GM21447 (cell line): ENCODE measurements at regions not wholly inside any gene's neighbourhood (a gene's known extent, or its start where the extent isn't known, plus 50 kb on each side); places are given as distances from the start of the nearest gene placed in this dataset.
A peak's percentile ranks its signal among the peaks of the same experiment; 100 is the strongest.

Experiments
- ATAC-seq: cut with Tn5 transposase; IDR thresholded peaks from one replicate; pipeline ENCODE4 v1.9.1; 2021; ENCODE audit not compliant: unreplicated experiment

DNA sequence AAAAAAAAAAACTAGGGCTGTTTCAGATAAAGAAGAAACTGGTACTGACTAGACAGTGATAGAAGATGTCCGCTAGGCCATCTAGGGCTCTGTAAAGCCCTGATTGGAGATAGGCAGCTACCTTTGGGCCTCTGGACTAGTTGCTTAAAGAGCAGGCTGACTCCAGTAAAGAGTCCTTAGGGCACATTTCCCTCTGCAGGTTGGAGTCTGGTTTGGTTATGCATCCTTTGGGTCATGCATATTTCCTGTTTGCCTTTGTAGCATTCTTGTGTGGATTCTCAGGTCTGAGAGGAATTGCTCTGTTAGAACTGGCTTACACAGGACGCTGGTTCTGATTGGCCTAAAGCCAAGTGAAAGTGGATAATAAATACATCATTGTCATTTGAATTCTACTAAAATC is 165.5 kb upstream of the LRRN1 start:
- ATAC-seq, result no peak

DNA sequence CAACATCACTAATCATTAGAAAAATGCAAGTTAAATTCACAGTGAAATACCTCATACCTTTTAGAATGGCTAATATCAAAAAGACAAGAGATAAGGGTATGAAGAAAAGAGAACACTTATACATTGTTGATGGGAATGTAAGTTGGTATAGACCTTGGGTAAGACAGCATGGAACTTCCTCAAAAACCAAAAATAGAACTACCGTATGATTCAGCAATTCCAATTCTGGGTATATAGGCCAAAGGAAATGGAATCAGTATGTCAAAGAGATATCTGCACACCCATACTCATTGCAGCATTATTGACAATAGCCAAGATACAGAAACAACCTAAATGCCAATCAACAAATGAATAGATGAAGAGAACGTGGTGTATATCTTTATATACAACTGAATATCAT is 166.8 kb upstream of the LRRN1 start:
- ATAC-seq, result no peak

DNA sequence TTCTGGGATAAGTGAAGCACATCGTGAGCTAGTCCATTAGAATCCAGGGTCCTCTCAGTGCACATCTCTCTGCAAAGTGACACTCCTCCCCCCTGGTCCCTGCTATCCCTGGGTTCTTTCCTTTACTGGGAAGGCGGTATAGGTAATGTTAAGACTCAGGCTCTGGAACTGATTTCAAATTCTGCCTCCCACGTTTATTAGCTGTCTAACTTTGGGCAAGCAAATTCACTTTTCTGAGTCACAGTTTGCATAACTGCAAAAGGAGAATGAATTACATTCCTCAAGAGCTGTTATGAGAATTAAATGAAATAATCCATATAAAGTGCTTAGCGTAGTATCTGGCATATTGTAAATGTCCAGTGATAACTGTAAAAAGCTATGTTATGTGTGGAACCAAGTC is 168.1 kb upstream of the LRRN1 start:
- ATAC-seq, result no peak

DNA sequence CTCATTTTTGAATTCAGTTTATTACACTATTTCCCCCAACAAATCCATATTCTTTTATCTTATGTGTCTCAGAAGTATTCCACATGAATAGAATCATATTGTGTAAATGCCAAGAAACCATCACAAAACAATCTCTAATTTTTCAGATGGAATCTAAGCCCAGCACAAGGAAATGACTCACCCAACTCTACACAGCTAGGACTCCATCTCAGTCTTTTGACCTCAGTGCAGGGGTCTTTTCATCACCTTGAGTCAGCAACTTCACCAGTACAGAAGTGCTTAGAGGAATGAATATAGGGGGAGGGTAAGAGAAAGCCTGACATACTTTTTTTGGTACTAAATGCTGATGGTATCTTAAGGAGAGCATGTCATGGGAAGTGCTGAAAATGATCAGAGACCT is 169.3 kb upstream of the LRRN1 start:
- no peak for ATAC-seq

- peak; percentile 72 for ATAC-seq
Measured at GRCh38 chr3:3628676-3629328, 170.4 kb upstream of the LRRN1 start.

GRCh38 chr3:3627114-3627513 is 172.1 kb upstream of the LRRN1 start:
- no peak for ATAC-seq

DNA sequence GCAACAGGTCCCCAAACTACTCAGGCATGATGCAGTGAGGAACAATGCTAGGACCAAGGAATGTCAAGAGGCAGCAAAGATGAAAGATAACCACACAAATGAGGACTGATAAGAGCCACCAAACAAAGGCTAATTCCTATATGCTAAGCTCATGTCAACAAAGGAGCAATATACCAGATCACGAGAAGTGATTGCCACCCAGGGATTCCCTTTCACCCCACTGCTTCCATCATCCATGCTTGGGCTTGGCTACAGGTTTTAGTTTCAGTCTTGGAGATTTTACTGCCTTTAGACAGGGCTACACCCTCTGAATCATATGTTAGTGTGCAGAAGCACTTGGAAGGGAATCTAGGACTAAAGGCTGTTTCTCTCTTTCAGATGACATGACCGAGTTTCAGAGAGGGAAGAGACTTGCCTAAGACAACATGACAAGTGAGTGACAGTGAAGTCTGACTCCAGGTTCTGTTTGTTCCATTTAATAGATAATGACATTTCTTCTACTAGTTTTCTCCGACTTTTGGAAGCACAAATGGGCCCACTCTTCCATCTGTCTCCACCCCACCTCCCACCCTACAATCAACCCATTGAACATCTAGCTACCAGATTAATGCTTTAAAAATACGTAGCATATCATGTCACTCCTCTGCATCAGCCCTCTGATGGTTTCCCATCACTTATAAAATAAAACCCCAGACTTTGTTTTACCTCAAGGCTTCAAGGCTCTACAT is 173.5 kb upstream of the LRRN1 start:
- no peak for ATAC-seq

GRCh38 chr3:3619815-3620214 is 179.4 kb upstream of the LRRN1 start:
- no peak for ATAC-seq

DNA sequence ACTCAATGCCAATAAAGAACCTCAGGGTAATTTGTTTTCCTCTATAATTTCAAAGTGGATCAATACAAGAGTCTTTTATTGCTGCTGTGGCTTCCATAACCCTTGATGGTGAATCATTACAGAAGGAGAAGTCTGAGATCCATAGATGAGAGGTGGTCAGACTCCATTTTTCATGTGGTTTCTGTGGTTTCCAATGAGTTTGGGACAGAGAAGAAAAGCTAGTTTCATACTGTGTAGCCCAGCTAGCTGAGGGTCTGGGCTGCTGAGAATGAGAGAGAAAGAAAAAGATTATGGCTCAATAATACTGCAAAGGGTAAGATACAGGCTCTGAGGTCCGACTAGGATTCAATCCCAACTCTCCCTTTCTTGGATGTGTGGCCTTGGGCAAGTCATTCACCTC is 180.6 kb upstream of the LRRN1 start:
- ATAC-seq, result no peak

- no peak for ATAC-seq
Measured at GRCh38 chr3:3615533-3615932, 183.7 kb upstream of the LRRN1 start.

DNA sequence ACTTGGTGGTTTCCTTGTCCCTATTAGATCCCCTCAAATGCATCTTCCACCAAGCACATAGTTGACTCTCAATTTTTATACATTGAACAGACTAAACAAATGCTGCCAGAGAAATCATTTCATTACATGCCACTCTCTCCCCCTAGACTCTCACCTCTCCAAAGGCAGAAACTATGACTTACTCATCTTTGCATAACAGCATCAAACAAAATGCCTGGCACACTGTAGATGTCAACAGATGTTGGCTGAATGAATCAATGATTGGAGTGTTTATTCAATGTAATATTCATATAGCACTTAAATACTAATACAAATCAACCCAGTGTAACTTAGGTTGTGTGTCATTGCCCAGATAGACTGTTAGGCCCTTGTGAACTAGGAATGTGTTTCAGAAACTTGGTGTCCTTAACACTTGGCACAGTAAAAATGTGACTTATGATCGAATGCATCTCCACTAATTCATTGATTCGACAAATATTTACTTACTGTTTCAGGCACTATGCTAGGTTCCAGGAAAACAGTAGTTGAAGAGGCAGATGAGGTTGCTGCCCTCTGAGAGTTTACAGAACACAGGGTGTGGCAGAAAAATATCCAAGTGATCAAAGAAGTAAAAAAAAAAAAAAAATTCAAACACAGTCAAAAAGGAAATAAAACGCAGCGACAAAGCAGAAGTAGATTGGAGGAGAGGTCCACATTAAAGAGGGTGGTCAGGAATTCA is 188.5 kb upstream of the LRRN1 start:
- no peak for ATAC-seq

- no peak for ATAC-seq
Measured at GRCh38 chr3:3606321-3606720, 192.9 kb upstream of the LRRN1 start.

DNA sequence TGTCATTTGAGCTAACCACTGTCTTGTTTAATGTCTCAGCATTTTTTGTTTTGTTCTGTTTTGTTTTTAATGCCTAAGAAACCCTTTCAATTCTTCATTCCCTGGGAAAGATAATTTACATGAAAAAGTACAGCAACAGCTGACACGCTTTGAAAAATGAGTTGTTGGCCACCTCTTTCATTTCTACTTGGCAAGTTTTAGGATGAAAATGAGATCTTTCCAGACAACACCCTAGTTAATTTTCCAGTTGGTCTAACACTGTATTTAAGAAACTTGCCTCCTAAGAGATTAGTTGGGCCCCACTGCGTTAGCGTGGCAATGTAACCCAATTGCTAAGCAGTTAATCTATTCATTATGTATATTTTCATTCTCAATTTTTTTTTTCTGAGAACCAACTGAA is 194.0 kb upstream of the LRRN1 start:
- ATAC-seq, result no peak

DNA sequence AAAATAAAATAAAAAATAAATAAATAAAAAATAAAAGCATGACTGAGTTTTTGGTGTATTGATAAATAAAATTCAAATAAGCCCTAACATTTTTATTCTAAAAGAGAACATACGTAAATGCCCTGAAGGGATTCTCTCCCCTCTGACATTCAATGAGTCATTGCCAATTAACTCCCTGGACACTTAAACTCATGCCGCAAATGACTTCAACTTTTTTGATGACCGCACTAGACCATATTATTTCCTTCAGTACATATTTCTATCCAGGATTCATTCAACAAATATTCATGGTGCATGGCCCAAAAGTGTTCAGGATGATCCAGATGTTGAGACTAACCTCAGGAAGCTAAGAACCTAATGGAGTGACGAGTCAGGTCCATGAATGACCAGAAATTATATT is 195.9 kb upstream of the LRRN1 start:
- ATAC-seq, result no peak

DNA sequence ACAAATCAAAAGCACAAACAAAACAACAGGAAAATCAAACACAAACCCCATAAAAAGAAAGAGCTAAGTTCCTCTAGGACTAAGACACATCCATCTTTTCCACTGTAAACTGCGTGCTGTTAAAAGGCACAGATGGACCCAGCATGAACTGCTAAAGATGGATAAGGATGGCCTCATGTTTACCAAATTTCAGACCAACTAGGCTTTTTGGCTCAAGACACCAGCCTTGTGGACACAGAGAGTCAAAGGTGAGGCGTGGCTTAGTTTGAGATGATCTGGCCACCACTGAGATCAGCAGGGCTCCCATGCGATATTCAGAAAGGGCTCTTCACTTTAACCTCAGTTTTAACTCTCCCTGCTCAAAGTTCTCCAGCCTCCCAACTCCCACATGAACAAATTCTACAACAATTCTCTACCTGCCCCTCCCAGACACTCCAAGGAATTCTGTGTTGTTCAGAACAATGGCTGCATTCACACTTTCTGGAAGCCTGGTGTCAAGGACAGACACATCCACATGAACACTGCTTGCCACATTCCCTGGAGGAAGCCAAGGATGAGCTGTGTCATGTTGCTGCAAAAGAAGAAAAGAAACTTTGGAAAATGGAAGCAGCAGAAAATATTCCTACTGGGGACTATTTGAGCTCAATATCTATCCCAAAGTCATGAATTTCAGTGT is 198.4 kb upstream of the LRRN1 start:
- ATAC-seq, result no peak

DNA sequence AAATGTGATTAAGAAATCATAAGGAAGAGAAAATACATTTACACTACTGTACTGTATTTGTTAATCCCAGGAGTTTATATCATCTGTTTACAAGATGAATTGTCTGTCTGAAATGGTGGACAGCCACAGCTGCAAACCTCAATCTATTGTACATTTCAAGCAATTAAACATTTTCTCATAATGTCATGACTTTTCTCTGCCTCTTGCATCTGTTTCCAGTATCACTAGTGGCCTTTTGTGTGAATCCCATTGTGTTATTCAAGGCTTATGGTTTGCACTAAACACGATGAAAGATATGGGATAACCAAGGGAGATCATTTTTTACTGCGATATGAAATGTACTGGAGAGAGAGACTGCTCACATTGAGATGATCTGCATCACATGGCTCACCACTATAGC is 200.2 kb upstream of the LRRN1 start:
- ATAC-seq, result no peak

- no peak for ATAC-seq
Measured at GRCh38 chr3:3594986-3595385, 204.2 kb upstream of the LRRN1 start.

DNA sequence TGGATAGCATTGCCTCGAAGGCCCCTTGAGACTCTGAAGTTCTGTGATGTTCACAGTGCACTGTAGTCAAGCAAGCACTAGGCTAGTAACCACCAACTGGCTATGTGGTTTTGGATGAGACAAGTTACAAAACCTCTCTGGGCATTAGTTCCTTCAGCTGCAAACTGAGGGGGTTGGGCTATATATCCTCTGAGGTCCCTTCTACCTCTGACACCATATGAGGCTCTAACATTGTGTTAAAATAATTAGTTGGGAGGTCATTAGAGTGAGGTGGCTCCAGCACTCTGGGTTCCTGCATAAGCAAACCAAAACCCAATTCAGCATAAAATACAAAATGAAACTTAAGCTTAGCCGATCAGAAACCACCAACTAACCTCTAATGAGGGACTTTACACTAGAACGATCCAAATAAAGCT is 209.5 kb upstream of the LRRN1 start:
- no peak for ATAC-seq

GRCh38 chr3:3587647-3587972 is 211.6 kb upstream of the LRRN1 start:
- ATAC-seq, result no peak

- no peak for ATAC-seq
Measured at GRCh38 chr3:3586843-3587646, 212.2 kb upstream of the LRRN1 start.

DNA sequence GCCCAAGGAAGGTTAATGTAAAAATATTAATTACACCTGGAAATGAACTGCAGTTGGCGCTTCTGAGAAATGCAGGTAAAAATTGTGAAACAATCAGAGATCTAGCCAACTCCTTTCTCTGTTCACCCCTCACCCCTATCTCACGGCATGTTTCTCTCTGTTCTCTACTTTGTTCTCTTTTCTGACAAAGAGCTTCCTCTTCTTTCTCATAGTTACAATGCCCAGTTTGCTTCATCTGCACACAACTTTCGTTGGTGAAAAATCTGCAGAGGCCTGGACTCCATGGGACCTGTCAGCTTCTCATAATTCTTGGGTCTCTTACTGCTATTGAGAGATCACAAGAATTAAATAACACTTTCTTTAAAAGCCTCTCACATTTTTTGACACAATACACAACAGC is 212.9 kb upstream of the LRRN1 start:
- ATAC-seq, result no peak
